AG10803 (cell line): ENCODE measurements at regions not wholly inside any gene's neighbourhood (a gene's known extent, or its start where the extent isn't known, plus 50 kb on each side); places are given as distances from the start of the nearest gene placed in this dataset.
"Not testable (repeated sequence)": the region's sequence is repeated elsewhere in the genome, so short reads cannot be mapped to it uniquely, and the experiment has no call there.

Source experiments
- DNase-seq: peaks from one replicate; pipeline ENCODE4 v3.0.0; 2010; ENCODE audit warnings: low read depth
- H3K4me3 ChIP-seq: 2 replicates; pipeline ENCODE4 v1.5.1; 2011; ENCODE audit warnings: mild to moderate bottlenecking, low read length, control low read depth
- CTCF ChIP-seq: conservative IDR thresholded peaks from 2 replicates; pipeline ENCODE4 v1.5.1; 2011; ENCODE audit warnings: mild to moderate bottlenecking, low read length, control low read depth, inconsistent platforms

DNA sequence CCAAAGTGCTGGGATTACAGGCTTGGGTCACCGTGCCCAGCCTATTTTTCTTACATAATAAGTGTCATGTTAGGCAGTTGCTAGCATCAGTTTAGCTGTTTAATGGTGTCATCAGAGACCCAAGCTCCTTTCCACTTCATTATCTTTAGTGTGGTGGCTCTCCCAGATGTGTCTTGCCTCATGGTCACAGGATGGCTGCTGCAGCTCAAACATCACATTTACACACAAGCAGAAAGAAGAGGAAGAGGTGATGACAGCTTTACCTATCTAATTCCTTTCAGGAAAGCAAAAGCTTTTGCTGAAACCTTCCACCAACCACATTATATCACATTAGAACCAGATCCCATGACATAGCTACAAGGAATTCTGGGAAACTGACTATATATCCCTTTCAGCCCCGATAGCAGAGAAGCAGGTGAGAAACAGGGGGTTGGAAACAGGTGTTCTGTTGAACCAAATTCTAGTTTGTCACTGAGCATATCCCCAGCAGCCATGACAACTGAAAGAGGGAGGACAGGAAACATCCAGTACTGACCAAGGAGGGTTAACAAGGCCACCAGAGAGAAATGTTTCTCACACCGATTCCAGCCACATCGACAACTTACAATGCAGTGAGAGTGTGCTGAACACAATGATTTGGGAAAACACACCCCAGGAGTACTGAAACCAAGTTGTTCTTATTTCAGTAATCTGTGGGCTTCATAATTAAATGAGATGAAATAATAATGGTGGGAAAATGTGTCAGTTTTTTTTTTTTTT, 617.0 kb downstream of the UQCRFS1 start:
- no peak for DNase-seq
- H3K4me3 ChIP-seq = no peak overlapping the region
- TF ChIP-seq CTCF = no peak

DNA sequence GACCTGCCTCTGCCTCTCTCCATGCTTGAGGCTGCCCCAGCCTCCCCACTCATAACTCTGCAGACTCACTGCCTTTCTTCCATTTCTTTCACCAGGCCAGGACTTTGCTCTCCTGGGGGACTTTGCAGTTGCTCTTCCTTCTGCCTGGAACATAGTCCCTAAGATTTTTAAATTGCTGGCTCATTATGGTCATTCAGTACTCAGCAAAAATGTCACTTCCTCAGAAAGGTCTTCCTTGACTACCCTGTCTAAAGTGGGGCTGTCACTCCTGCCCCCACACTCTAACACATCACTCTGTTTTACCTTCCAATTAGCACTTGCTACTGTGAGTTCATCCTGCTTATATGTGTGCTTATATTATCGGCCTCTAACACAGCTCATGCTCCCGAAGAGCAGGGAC, 618.2 kb downstream of the UQCRFS1 start:
- no peak overlapping the region for H3K4me3 ChIP-seq
- TF ChIP-seq CTCF = no peak
- DNase-seq = no peak

GRCh38 chr19:28589991-28590411, 623.0 kb downstream of the UQCRFS1 start:
- DNase-seq, H3K4me3 ChIP-seq: not testable (repeated sequence)

DNA sequence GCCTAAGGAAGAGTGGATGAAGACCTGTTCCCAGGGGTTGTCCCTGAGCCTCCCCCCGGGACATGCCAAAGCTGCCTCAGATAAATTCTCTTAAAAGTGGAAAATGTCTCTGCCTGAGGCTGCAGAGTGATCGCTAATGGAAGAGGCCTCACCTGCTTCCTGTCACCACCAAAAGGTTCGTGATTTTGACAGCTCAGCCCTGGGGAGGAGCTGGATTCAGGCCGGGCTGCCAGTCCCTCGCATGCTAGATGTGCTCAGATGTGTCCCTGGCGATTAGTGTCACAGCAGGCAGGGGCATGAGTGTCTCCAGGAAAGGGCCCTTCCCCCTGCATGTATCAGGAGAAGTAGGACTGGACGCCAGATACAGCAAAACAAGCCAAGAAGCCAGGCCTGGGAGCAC, 626.5 kb downstream of the UQCRFS1 start:
- H3K4me3 ChIP-seq = no peak overlapping the region
- no peak for DNase-seq
- no peak for TF ChIP-seq CTCF

DNA sequence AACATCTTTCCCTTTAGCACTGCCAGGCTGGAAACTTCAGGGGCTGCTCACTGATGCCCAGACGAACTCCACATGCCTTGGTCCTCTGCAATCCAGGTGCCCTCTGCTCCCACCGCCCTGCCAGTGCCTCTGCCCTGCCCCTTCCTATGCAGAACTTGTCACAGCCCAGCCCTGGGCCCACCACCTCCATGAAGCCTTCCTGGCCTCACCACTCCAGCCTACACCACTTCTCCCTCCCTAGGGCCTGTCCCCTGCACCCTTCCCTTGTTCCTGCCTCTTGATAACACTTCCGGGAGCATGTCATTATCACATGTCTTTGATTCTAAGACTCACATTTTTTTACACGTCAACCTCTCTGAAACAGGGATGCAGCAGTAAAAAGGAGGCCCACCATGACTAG, 627.2 kb downstream of the UQCRFS1 start:
- no peak for TF ChIP-seq CTCF
- no peak for DNase-seq
- H3K4me3 ChIP-seq = no peak overlapping the region

DNA sequence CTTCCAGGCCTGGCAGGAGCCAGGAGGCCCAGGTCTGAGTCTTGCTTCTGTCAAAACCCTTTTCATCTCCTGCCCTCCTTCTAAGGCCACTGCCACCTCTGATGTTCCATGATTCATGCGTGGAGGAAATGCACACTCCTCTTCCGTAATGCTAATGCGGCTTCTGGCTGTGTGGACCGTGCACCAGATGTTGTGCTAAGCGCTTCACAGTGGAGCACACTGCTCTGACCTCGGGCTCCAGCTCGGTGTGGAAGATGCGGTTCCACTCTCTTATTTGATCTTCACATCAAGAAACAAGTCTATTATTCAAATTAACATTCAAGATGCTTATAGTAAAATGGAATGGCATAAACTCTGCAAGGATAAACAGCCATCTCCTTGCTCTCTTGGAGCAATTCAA, 629.2 kb downstream of the UQCRFS1 start:
- H3K4me3 ChIP-seq = no peak overlapping the region
- TF ChIP-seq CTCF = no peak
- no peak for DNase-seq

- no peak for DNase-seq
- no peak overlapping the region for H3K4me3 ChIP-seq
- TF ChIP-seq CTCF = no peak
Observed at GRCh38 chr19:28583242-28583641, 629.7 kb downstream of the UQCRFS1 start.
